ENCODE measurements at regions not wholly inside any gene's neighbourhood (a gene's known extent, or its start where the extent isn't known, plus 50 kb on each side); places are given as distances from the start of the nearest gene placed in this dataset.

GRCh38 chr5:26009742-26010141 is 1028.6 kb downstream of the CDH9 start:
- Histone ChIP-seq H3K4me2 (ENCODE audit: low read length) (no peak overlapping the region), H3K27me3 (ENCODE audit: control insufficient read depth, low read length) (no peaks in the 10 kb centered on the region), H3K79me2 (ENCODE audit: control insufficient read depth, low read length) (no peaks in the 10 kb centered on the region), H3K9me3 (ENCODE audit: control insufficient read depth, insufficient read depth, low read length) (no peaks in the 10 kb centered on the region), H3K27ac (ENCODE audit: low read depth, low read length) (no peak overlapping the region), H3K36me3 (ENCODE audit: control insufficient read depth, low read length) (no peaks in the 10 kb centered on the region), H3F3A (ENCODE audit: control insufficient read depth, insufficient read depth) (no peaks in the 10 kb centered on the region), H4K20me1 (ENCODE audit: control insufficient read depth, insufficient read depth, low read depth, low read length) (no peaks in the 10 kb centered on the region), H3K4me1 (ENCODE audit: control insufficient read depth, low read length) (no peaks in the 10 kb centered on the region), H3K9me2 (replicated peaks; ENCODE audit: control insufficient read depth, low read length) (no peaks in the 10 kb centered on the region), H3K4me3 (ENCODE audit: low read length) (no peak overlapping the region)
- TF ChIP-seq CTCF (IDR thresholded peaks at IDR 0.05; ENCODE audit: low read depth, low read length, poor library complexity, severe bottlenecking) (no peak), EZH2phosphoT487 (IDR thresholded peaks at IDR 0.05; ENCODE audit: borderline replicate concordance, low read length) (no peak)

- H3K4me2 ChIP-seq (ENCODE audit: low read length) = no peak overlapping the region
- no peaks in the 10 kb centered on the region for H4K20me1 ChIP-seq (ENCODE audit: control insufficient read depth, insufficient read depth, low read depth, low read length)
- no peaks in the 10 kb centered on the region for H3K36me3 ChIP-seq (ENCODE audit: control insufficient read depth, low read length)
- H3K79me2 ChIP-seq (ENCODE audit: control insufficient read depth, low read length) = no peaks in the 10 kb centered on the region
- no peaks in the 10 kb centered on the region for H3K9me3 ChIP-seq (ENCODE audit: control insufficient read depth, insufficient read depth, low read length)
- H3K4me1 ChIP-seq (ENCODE audit: control insufficient read depth, low read length) = no peaks in the 10 kb centered on the region
- H3K9me2 ChIP-seq (replicated peaks; ENCODE audit: control insufficient read depth, low read length) = no peaks in the 10 kb centered on the region
- H3K4me3 ChIP-seq (ENCODE audit: low read length) = no peak overlapping the region
- TF ChIP-seq EZH2phosphoT487 (IDR thresholded peaks at IDR 0.05; ENCODE audit: borderline replicate concordance, low read length) (no peak), CTCF (IDR thresholded peaks at IDR 0.05; ENCODE audit: low read depth, low read length, poor library complexity, severe bottlenecking) (no peak)
- no peak overlapping the region for H3K27ac ChIP-seq (ENCODE audit: low read depth, low read length)
- H3K27me3 ChIP-seq (ENCODE audit: control insufficient read depth, low read length) = no peaks in the 10 kb centered on the region
- H3F3A ChIP-seq (ENCODE audit: control insufficient read depth, insufficient read depth) = no peaks in the 10 kb centered on the region
Observed at GRCh38 chr5:26003966-26004365, 1034.4 kb downstream of the CDH9 start.

- Histone ChIP-seq H3K4me1 (ENCODE audit: control insufficient read depth, low read length) (no peaks in the 10 kb centered on the region), H3K36me3 (ENCODE audit: control insufficient read depth, low read length) (no peaks in the 10 kb centered on the region), H3K9me2 (replicated peaks; ENCODE audit: control insufficient read depth, low read length) (no peaks in the 10 kb centered on the region), H4K20me1 (ENCODE audit: control insufficient read depth, insufficient read depth, low read depth, low read length) (no peaks in the 10 kb centered on the region), H3K4me2 (ENCODE audit: low read length) (no peak overlapping the region), H3K27me3 (ENCODE audit: control insufficient read depth, low read length) (no peaks in the 10 kb centered on the region), H3F3A (ENCODE audit: control insufficient read depth, insufficient read depth) (no peaks in the 10 kb centered on the region), H3K79me2 (ENCODE audit: control insufficient read depth, low read length) (no peaks in the 10 kb centered on the region), H3K4me3 (ENCODE audit: low read length) (no peak overlapping the region), H3K9me3 (ENCODE audit: control insufficient read depth, insufficient read depth, low read length) (no peaks in the 10 kb centered on the region), H3K27ac (ENCODE audit: low read depth, low read length) (no peak overlapping the region)
- TF ChIP-seq EZH2phosphoT487 (IDR thresholded peaks at IDR 0.05; ENCODE audit: borderline replicate concordance, low read length) (no peak), CTCF (IDR thresholded peaks at IDR 0.05; ENCODE audit: low read depth, low read length, poor library complexity, severe bottlenecking) (no peak)
Observed at GRCh38 chr5:25995209-25995608, 1043.2 kb downstream of the CDH9 start.

- H3K27me3 ChIP-seq (ENCODE audit: control insufficient read depth, low read length) = no peaks in the 10 kb centered on the region
- H3K4me2 ChIP-seq (ENCODE audit: low read length) = no peak overlapping the region
- H3K27ac ChIP-seq (ENCODE audit: low read depth, low read length) = no peak overlapping the region
- H3F3A ChIP-seq (ENCODE audit: control insufficient read depth, insufficient read depth) = no peaks in the 10 kb centered on the region
- no peaks in the 10 kb centered on the region for H3K4me1 ChIP-seq (ENCODE audit: control insufficient read depth, low read length)
- no peak overlapping the region for H3K4me3 ChIP-seq (ENCODE audit: low read length)
- H4K20me1 ChIP-seq (ENCODE audit: control insufficient read depth, insufficient read depth, low read depth, low read length) = no peaks in the 10 kb centered on the region
- TF ChIP-seq CTCF (IDR thresholded peaks at IDR 0.05; ENCODE audit: low read depth, low read length, poor library complexity, severe bottlenecking) (no peak), EZH2phosphoT487 (IDR thresholded peaks at IDR 0.05; ENCODE audit: borderline replicate concordance, low read length) (no peak)
- H3K79me2 ChIP-seq (ENCODE audit: control insufficient read depth, low read length) = no peaks in the 10 kb centered on the region
- no peaks in the 10 kb centered on the region for H3K9me3 ChIP-seq (ENCODE audit: control insufficient read depth, insufficient read depth, low read length)
- no peaks in the 10 kb centered on the region for H3K36me3 ChIP-seq (ENCODE audit: control insufficient read depth, low read length)
- H3K9me2 ChIP-seq (replicated peaks; ENCODE audit: control insufficient read depth, low read length) = no peaks in the 10 kb centered on the region
Observed at GRCh38 chr5:25993701-25994100, 1044.7 kb downstream of the CDH9 start.

Measured in DOHH2 (cell line).